ENCODE measurements at regions not wholly inside any gene's neighbourhood (a gene's known extent, or its start where the extent isn't known, plus 50 kb on each side); places are given as distances from the start of the nearest gene placed in this dataset.
"Not testable (repeated sequence)": the region's sequence is repeated elsewhere in the genome, so short reads cannot be mapped to it uniquely, and the experiment has no call there.

DNA sequence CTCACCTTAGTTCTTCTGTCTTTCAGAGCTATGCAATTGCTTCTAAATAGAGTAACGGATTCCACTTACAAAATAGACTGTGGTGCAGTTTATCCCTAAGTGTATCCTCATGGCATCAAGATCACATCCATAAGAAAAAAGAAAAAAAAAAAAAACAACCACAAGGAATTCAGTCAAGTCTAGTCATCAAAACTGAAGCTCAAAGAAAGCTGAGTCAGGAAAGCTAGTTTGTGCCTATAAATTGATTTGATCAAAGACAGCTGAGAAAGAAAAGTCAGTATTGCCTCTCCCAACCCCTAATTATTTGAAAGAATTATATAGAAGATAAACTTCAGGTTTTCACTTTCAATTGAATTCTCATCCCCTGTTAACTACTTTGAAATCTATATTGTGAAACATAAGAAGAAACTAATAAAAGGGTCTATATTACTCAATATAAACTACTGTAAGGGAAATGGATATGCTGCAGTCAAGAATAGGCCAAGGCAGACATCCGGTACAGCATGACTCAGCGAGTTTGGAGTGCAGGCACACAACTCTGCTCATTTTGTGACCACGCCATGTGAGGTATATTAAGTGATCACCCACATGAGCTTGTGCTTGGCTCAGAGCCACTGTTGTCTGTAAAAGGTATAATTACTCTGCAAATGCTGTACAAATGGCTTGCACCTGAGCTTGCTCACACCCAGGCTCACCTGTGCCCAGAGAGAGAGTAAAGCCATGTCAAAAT lies 568.1 kb upstream of the CRIM1 start:
- no peak for DNase-seq

DNA sequence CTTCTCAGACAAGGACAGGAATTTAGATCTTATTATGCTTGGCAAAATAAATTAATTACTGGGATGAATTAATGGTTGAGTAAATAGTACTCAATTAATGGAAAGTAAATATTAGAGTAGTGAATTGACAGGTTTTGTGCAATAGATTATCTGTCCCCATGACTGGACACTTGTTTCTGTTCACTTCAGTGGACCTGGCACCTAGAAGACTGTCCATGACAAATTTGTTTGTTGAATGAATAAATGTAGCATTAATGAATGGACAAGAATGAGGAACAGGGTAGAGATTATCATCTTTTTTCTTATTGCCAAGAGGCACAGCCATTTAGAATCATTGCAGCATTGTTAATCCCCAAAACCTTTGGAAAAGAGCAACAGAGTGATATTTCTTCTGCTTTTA lies 570.0 kb upstream of the CRIM1 start:
- DNase-seq: no peak

DNA sequence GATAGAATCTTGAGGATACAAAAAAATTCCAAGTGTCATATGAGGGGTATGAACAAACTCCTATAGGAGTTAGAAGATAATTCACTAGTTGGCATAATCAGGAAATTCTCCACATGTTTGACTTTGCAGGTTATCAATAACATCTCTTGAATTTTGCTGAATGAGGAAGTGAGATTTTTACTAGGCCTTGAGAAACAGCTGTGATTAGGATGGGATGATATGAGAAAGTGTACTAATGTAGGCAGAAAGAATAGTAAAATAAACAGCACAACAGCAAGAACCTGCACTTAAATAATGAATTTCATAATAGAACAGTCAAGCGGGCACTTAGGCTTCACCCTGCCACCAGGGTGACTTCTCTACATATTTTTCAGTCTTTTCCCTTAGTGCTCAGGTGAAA lies 570.8 kb upstream of the CRIM1 start:
- DNase-seq: no peak

DNA sequence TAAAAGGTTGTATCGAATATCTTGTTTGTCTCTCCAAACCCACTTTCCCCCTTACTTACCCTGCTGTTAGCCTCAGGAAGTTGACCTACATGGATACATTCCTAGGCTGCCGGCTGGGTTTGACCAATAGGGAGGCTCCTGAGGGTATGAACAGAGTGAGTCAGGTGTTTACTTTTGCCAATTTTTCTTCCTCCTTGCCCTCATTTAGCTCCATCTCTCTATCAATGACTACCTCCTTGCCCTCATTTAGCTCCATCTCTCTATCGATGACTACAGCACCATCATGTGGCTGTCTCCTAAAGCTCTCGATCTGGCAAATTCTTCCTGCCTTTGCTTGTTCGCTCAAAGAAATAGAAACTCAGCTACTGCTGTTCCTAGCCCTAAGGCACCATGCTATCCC lies 571.9 kb upstream of the CRIM1 start:
- no peak for DNase-seq

DNA sequence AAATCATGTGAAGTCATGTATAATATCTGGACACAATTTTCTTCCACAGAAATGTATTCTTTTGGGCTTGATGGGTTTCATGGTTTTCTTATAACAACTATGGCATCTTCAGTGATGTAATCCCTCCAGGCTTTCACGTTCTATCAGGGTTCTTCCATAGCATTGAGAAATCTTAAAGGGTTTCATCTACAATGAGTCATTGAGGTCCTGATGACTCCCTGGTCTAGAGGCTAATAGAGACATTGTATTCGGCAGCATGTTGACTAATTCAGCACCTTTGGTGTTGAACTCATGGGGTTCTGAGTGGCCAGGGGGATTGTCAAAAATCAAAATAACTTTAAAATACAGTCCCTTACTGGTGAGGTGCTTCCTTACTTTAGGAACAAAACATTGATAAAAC lies 614.0 kb upstream of the CRIM1 start:
- DNase-seq: no peak

DNA sequence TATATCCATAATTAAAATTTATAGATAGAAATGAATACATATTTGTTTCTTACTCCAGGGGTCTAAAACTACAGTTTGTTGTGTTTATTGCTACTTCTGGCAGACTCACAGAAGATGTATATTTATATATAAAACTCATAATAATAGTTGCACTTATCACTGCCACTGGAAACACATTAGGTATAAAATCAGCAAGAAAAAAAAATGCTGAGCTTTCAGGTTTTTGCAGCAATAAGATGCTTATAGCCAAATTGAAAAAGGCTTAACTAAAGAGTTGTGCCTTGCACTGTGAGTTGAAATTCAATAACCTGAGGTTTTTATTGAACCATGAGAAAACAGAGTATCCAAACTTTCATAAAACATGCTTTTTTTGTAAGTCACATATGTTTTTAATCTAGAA lies 623.9 kb upstream of the CRIM1 start:
- DNase-seq: no peak

DNA sequence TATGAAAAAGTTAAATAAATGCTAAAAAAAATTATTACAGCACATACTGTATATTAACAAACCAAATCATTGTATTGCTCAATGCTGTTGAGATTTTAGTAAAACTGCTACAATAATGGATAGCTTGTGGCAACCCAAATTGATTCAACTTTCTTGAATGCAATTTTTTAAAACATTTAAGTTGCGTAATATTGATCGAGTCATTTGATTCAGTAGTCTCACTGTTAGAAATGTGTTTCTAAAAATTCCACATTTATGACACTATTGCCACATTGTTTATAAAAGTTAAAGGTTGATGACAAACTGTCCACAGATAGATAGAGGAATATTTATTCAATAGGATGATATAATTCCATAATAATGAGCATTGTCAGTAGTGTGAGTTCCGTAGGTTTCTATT lies 640.7 kb upstream of the CRIM1 start:
- no peak for DNase-seq

DNA sequence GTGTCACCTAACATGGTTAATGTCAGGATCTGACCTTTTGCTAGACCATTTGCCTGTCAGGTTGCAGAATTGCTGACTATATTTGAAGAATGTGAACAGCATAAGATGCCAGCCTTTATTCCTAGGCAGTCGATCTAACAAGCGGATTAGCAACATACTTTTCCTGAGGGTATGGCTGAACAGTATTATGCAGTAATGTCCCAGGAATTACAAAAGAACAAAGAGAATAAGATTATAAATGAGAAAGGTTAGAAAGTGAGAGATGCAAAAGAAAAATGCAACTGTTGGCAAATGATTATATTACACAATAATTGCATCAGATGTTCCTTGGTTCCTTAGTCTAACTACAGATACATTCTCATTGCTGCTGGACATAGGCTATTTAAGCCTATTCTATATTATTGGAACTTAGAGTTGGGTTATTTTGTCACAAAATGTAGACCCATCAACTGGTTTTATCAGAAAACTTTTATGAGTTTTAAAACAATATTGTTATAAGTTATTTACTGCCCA lies 647.1 kb upstream of the CRIM1 start:
- no peak for DNase-seq

DNA sequence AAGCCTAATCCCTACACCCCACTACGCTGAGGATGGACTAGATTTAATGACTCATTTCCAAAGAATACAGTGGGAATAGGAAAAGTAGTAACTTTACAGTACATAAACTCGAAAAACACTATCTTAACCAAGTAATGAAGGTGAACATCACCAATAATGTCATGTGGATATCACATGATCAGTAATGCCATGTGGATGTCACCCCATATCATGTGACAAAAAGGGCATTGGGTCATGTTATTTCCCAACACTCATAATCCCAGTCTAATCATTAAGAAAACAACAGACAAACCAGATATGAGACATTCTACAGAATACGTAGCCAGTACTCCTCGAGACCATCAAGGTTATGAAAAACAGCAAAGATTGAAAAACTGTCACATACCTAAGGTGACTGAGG lies 667.3 kb upstream of the CRIM1 start:
- no peak for DNase-seq

DNA sequence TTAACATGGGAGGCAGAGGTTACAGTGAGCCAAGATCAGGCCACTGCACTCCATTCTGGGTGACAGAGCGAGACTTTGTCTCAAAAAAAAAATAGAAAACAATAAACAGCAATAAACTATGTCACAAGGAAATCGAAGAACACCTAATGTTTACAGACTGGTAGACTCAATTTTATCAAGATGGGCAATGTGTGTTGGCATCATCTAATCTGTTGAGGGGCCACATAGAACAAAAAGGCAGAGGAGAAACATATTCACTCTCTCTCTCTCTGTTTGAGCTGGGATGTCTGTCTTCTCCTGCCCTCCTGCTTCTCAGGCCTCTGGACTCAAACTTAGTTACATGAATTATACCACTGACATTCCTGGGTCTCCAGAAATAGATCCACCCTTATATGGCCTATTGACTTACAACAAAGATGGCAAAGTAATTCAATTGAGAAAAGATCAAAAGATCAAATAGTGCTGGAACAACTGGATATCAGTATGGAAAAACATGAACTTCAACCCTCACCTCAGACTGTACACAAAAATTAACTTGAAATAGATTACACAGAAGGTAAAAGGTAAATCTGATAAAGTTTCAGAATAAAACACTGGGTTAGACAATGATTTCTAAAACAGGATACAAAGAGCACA lies 703.8 kb upstream of the CRIM1 start:
- DNase-seq: no peak

DNA sequence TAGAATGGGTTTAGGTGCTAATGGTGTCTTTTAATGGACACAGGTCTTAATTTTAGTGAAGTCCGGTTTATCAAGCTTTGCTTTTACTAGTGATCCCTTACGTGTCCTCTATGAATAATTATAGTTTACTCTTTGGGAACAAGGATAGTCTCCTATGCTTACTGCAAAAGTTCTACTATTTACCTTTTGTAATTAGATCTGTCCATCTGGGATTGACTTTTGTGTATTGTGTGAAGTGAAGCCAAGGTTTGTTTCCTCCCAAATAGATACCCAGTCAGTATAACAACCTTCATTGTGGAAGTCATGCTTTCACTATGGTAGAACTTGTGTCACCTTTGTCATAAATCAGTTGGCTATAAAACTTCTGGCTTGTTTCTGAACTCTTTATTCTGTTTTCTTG lies 740.9 kb upstream of the CRIM1 start:
- no peak for DNase-seq

DNA sequence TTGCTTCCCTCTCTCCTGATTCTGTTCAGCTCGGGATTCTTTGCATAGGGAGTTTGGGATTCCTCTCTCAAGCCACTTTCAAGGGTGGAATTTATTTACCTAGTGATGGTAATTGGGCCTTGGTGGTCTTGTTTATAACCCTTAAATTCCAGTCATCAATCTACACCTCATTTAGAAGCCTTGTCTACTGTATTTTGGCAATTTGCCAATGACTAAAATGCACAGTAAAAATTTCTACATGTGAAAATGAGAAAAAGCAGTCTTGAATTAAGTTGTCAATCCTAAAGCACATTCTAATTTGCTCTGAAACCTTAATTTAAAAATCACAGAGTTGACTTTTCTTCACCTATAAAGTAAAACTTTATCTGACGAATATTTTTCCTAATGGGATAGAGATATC lies 749.2 kb upstream of the CRIM1 start:
- no peak for DNase-seq

DNA sequence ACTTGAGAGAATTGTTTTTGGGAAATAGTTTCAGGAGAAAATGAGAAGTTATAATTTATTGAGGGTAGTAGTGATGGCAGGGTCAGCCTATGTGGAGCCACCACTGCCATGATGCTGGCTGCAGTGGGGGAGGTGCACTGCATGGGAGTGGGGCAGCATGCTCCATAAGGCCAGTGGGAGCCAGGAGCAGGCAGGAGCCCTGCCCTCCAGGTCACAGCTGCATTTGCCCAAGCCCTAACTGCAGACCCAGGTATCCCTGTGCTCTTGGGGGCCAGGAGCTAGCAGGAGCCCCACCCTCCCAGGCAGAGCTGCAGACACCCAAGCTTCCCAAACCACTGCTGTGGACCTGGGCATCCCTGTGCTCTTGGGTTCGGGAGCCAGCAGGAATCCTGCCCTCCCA lies 757.3 kb upstream of the CRIM1 start:
- DNase-seq: no peak

DNA sequence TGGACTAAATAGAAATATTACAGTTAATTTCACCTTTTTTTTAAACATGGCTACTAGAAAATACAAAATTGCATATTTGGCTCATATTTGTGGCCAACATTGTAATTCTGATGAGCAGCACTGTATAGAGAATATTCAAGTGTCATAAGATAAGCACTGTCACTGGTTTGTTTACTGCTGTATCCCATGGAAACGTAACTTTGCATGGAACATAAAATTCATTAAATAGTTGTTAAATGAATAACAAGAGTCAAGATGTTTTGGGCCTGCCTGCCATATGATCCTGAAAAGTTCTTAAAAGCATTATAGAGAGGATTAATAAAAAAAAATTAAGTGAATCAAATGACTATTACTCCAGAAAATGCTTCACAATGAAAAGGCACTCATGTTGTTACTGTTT lies 763.7 kb upstream of the CRIM1 start:
- DNase-seq: no peak

DNA sequence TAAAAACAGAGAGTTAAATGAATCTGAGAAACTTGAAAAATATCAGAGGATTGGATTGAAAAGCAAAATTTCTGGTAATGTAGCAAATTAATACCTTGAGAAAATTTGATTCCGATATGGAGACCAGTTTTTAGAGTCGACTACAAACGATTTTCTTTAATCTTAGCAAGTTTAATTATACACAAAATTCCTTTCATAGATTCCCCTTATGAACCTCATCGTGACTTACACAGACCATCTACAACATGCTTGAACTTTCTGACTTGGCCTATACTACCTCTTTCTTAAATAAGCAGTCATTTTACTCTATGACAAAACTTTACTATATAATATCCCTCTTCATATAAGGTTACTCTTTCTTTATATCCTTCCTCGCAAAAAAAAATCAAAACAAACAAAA lies 769.6 kb upstream of the CRIM1 start:
- no peak for DNase-seq

DNA sequence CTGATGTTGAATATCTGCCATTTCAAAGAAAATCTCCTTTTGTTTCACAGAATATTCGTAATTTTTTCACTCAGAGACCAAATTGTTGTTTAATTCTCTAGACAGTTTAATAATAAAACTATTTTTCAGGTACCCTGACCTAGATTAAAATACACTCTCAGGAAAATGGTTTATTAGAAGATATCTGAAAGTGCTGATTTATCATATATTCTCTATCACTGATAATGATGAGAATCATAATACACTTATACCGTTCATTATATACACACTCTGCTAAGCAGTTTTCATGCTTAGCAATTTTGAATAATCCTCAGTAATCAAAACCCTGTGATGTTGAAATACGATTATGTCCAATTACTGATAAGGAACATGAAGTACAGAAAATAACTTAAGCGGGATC lies 772.9 kb upstream of the CRIM1 start:
- no peak for DNase-seq

DNA sequence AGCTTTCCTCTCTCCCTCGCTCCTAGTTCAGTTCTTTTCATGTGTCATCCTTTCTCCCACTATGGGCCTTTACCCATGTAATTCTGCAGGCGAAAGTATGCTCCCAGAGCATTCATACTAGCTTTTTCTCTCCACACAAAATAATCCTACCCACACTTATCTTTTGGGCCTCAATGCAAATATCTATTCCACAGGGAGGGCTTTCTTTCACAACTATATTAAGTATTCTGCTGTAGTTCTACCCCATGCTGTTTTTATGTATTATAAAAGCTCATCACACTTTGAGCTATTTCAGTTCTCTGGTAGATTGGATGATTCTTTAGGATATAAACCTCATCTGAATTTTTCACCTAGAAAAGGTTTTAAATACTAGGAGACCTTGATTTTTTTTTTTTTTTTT lies 774.6 kb upstream of the CRIM1 start:
- no peak for DNase-seq

DNA sequence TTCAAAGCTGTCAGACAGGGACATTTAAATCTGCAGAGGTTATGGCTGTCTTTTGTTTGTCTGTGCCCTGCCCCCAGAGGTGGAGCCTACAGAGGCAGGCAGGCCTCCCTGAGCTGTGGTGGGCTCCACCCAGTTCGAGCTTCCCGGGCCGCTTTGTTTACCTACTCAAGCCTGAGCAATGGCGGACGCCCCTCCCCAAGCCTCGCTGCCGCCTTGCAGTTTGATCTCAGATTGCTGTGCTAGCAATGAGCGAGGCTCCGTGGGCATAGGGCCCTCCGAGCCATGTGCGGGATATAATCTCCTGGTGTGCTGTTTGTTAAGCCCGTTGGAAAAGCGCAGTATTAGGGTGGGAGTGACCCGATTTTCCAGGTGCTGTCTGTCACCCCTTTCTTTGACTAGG lies 787.0 kb upstream of the CRIM1 start:
- not testable (repeated sequence) for DNase-seq

DNA sequence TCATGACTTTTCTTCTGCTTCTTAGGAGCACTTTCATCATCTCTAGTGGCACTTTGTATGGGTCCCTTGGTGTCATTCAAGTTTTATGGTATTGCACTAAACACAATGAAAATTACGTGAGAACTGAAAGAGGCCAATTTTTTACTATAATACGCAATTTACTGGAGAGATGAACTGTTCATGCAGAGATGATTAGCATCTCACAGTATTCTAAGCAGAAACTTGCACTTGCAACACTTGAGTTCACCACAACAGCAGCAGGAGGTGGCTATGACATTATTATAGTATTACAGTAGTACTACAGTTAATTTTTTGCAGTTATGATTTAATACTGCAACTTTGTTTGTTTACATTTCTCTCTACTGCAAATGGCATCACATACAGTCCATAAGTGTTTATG lies 793.1 kb upstream of the CRIM1 start:
- DNase-seq: no peak

DNA sequence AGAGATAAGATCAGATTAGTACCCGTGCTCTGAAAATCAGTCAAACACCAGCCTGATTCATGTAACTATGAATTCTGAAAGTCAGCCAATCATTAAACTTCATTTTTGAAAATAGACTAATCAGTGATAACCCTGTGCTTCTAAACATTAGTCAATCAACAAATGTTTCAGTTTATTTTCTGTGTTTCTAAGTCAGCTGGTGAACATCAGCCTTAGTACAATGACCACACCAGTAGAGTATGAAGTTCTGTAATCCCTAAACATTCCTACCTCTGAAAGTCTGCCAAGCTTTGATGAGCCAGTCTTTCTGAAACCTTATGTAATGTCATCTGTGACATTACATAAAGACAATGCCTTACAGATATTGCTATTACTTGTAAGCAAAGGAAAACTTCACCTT lies 807.4 kb upstream of the CRIM1 start:
- no peak for DNase-seq

DNA sequence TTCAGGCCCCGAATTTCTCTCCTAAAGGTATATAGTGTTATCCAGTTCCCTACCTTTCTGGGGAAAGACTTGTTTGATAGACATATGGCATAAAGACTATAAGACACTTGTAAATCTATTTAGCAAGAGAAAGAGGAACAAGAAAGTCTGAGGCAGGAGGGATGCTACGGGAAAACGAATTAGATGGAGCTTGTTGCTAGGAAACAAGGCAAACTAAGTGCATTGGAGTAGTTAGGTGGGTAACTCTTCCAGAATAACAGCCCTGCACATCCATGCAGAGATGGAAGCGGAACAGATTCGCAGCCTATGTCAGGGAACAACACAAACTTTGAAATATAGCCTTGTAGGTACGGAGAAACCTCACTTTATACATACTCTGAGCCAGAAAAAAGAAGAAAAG lies 810.3 kb upstream of the CRIM1 start:
- no peak for DNase-seq

DNA sequence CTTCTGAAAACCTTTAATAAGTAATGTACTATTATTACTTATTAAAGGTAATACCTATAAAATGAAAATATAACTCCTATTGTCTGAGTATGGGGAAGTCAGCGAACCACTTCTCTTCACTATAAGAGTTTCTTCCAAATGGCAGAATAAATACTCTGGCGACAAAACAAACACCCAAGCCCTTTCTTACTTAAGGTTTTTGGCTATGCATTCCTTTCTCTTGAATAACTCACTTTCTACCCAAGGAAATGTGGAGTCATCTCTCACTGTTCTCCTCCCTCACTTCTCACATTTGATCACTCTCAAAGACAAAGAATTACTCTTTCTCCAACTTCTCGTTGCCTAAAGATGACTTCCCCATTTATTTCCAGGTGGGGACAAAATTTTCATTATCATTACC lies 816.8 kb upstream of the CRIM1 start:
- no peak for DNase-seq

DNA sequence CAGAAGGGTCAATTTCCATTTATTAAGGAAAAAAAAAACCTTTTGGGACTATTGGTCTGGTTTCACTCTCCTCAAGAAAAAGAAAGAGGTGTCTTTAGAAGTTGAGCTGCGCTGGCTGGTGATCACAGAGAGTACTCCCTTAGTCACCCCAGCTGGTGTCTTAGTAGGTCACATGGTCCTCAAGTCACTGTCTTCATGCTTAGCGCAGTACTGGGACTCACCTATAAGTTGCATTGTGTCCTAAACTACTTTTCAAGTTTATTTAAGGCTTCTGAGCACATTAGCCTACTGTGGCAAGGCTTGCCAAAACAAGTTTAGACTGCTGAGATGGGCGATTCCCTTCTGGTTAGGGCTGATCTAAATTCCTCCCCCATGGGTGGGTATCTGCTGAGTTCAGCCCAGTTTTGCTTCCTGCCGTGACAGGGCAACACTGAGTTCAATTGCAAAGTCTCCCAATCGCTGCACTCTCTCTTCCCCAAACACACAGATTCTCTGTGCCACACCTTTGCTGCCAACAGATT lies 824.9 kb upstream of the CRIM1 start:
- DNase-seq: no peak

DNA sequence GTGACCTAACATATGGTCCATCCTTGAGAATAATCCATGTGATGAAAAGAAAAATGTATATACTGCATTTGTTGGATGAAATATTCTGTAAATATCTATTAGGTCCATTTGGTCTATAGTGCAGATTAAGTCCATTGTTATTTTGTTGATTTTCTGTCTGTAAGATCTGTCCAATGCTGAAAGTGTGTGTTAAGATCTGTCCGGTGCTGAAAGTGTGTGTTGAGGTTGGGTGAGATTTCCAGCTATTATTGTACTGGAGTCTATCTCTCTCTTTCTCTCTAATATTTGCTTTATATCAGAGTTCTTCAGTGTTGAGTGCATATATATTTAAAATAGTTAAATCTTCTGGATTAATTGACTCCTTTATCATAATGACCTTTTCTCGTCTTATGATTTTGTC lies 828.8 kb upstream of the CRIM1 start:
- no peak for DNase-seq

DNA sequence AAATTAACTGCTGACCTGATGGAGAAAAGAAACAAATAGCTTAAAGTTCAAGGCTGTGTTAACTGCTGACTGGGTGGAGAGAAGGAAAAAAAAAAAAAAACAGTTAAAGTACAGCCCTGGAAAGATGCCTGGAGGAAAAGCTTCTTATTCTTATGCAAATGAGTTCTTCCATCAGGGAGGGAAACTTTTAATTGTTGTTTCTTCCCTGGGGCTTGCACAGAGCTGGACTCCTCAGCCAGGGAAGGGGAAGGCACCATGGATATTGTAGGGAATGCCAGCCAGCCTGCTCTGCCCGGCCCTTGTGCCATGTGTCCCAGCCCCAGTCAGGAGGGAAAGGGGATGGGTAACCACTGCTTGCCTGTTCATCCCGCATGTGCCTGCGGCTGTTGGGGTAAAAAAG lies 833.1 kb upstream of the CRIM1 start:
- no peak for DNase-seq

Measured in CD4-positive, alpha-beta T cell treated with Interleukin-10 for 1 hour (primary cell).